NB4 (cell line): ENCODE measurements at regions not wholly inside any gene's neighbourhood (a gene's known extent, or its start where the extent isn't known, plus 50 kb on each side); places are given as distances from the start of the nearest gene placed in this dataset.

Experiments
- DNase-seq: peaks from one replicate; pipeline ENCODE4 v3.0.0; 2010; ENCODE audit warnings: low read depth
- H3K4me3 ChIP-seq: one replicate; pipeline ENCODE4 v1.5.1; 2011; ENCODE audit warnings: mild to moderate bottlenecking, low read depth, low read length, moderate library complexity
- CTCF ChIP-seq: IDR thresholded peaks from one replicate; pipeline ENCODE4 v1.5.1; 2012; ENCODE audit warnings: low read depth, low read length
- MYC ChIP-seq: IDR thresholded peaks from 2 replicates; pipeline ENCODE4 v1.6.1; 2011; ENCODE audit warnings: low read depth, low read length
- POLR2A ChIP-seq: IDR thresholded peaks from 2 replicates; pipeline ENCODE4 v1.6.1; 2011; ENCODE audit warnings: mild to moderate bottlenecking; ENCODE audit not compliant: insufficient read length; ENCODE audit errors: extremely low read depth
- TF ChIP-seq, protein P1 (sequence below): IDR thresholded peaks from 2 replicates; pipeline ENCODE4 v1.6.1; 2011; ENCODE audit warnings: low read depth, low read length

- no peak overlapping the region for H3K4me3 ChIP-seq
- TF ChIP-seq, protein P1, sequence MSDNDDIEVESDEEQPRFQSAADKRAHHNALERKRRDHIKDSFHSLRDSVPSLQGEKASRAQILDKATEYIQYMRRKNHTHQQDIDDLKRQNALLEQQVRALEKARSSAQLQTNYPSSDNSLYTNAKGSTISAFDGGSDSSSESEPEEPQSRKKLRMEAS: no peak
- no peak for TF ChIP-seq POLR2A
- no peak for TF ChIP-seq MYC
- TF ChIP-seq CTCF: no peak
- no peak for DNase-seq
These were observed 60.8 kb upstream of the PLPP4 start for GRCh38 chr10:120396228-120396627.

DNA sequence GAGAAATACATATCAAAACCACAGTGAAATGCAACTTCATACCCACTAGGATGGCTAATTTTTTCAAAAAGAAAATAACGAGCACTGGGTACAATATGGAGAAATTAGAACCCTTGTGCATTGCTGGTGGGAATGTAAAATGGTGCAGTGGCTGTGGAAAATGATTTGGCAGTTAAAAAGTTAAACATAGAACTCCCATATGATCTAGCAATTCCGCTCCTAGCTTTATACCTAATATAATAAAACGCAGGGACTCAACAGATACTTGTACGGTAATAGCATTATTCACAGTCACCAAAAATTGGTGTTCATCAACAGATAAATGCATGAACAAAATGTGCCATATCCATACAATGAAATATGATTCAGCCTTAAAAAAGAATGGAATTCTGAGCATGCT is 58.8 kb upstream of the PLPP4 start:
- TF ChIP-seq, protein P1: no peak
- TF ChIP-seq CTCF (no peak), MYC (no peak), POLR2A (no peak)
- H3K4me3 ChIP-seq: no peak overlapping the region
- no peak for DNase-seq

DNA sequence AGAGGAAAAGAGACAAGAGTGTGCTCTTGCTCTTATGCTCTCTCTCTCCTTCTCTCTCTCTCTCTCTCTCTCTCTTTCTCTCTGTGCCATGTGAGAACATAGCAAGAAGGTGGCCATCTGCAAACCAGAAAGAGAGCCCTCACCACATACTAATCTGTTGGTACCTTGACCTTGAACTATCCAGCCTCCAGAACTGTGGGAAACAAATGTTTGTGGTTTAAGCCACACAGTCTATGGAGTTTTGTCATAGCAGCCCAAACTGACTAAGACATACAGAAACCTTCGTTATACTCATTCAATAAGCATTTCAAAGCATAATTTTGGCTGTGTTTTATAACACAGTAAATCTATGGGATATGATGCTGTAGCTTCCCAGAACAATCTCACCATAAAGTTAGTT is 56.4 kb upstream of the PLPP4 start:
- DNase-seq: no peak
- no peak overlapping the region for H3K4me3 ChIP-seq
- TF ChIP-seq CTCF: no peak
- no peak for TF ChIP-seq POLR2A
- TF ChIP-seq, protein P1: no peak
- TF ChIP-seq MYC: no peak

GRCh38 chr10:120402147-120402766 is 54.8 kb upstream of the PLPP4 start:
- no peak for DNase-seq
- no peak overlapping the region for H3K4me3 ChIP-seq
- no peak for TF ChIP-seq MYC
- no peak for TF ChIP-seq CTCF
- TF ChIP-seq, protein P1: no peak
- no peak for TF ChIP-seq POLR2A

DNA sequence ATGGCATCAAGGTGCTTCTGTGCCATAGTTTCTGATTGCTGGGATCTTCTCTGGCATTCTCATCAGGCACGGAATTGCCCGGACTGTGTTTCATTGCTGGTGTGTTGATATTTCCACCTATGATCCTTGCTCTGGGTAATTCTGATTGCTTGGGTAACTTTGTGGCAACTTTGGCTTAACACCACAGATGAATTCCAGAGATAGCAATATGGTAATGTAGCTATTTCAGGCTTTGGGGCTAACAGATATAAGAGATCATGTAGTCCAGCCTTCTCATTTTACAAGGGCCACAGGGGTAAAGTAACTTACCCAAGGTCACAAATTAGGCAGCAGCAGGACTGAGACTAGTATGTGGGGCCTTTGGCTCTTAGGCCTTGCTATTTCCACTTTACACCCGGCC is 53.9 kb upstream of the PLPP4 start:
- no peak for TF ChIP-seq MYC
- TF ChIP-seq, protein P1: no peak
- no peak for TF ChIP-seq POLR2A
- no peak for TF ChIP-seq CTCF
- H3K4me3 ChIP-seq: no peak overlapping the region
- no peak for DNase-seq
